Glutamatergic neuron (in vitro differentiated cells): ENCODE measurements at regions not wholly inside any gene's neighbourhood (a gene's known extent, or its start where the extent isn't known, plus 50 kb on each side); places are given as distances from the start of the nearest gene placed in this dataset.

Experiments
- DNase-seq: peaks from one replicate; pipeline ENCODE4 v3.0.0; 2022
- H3K27ac Mint-ChIP-seq: one replicate; pipeline ENCODE4 v1.8.0; 2020; ENCODE audit warnings: mild to moderate bottlenecking, mixed read lengths, inconsistent platforms; ENCODE audit not compliant: unreplicated experiment
- H3K27me3 Mint-ChIP-seq: one replicate; pipeline ENCODE4 v1.8.0; 2020; ENCODE audit warnings: mild to moderate bottlenecking, moderate library complexity, mixed read lengths, inconsistent platforms; ENCODE audit not compliant: unreplicated experiment
- H3K36me3 Mint-ChIP-seq: one replicate; pipeline ENCODE4 v1.8.0; 2020; ENCODE audit warnings: mild to moderate bottlenecking, mixed read lengths, inconsistent platforms; ENCODE audit not compliant: unreplicated experiment
- H3K4me1 Mint-ChIP-seq: one replicate; pipeline ENCODE4 v1.8.0; 2020; ENCODE audit warnings: mild to moderate bottlenecking, low read depth, mixed read lengths, inconsistent platforms; ENCODE audit not compliant: unreplicated experiment
- H3K4me3 Mint-ChIP-seq: one replicate; pipeline ENCODE4 v1.8.0; 2020; ENCODE audit warnings: mild to moderate bottlenecking, mixed read lengths, inconsistent platforms; ENCODE audit not compliant: unreplicated experiment
- H3K9me3 Mint-ChIP-seq: one replicate; pipeline ENCODE4 v1.8.0; 2020; ENCODE audit warnings: mild to moderate bottlenecking, moderate library complexity, mixed read lengths, inconsistent platforms; ENCODE audit not compliant: unreplicated experiment
- CTCF ChIP-seq: fragments of 200-600 bp; sonication (generic); IDR thresholded peaks from one replicate; pipeline ENCODE4 v1.5.0; 2021; ENCODE audit not compliant: partially characterized antibody, unreplicated experiment

GRCh38 chr2:60023256-60023985 lies 530.0 kb downstream of the BCL11A start:
- Mint-ChIP-seq H3K4me3 (no peak overlapping the region), H3K4me1 (no peaks in the 10 kb centered on the region), H3K27ac (no peak overlapping the region), H3K9me3 (no peaks in the 10 kb centered on the region), H3K27me3 (peaks cover 3% of the 10 kb centered on the region), H3K36me3 (no peaks in the 10 kb centered on the region)
- no peak for TF ChIP-seq CTCF
- DNase-seq = no peak

- DNase-seq = no peak
- H3K27ac Mint-ChIP-seq = no peak overlapping the region
These were observed 545.8 kb downstream of the BCL11A start for GRCh38 chr2:60007671-60008070.

GRCh38 chr2:60003076-60003475 lies 550.4 kb downstream of the BCL11A start:
- no peaks in the 10 kb centered on the region for H3K9me3 Mint-ChIP-seq
- no peak overlapping the region for H3K4me3 Mint-ChIP-seq
- no peaks in the 10 kb centered on the region for H3K36me3 Mint-ChIP-seq
- no peak for DNase-seq
- TF ChIP-seq CTCF = no peak
- no peaks in the 10 kb centered on the region for H3K4me1 Mint-ChIP-seq
- H3K27me3 Mint-ChIP-seq = no peaks in the 10 kb centered on the region
- H3K27ac Mint-ChIP-seq = no peak overlapping the region

More at GRCh38 chr2:60007671-60008070, 545.8 kb downstream of the BCL11A start:
- no peaks in the 10 kb centered on the region for H3K9me3 Mint-ChIP-seq
- no peaks in the 10 kb centered on the region for H3K36me3 Mint-ChIP-seq
- H3K27me3 Mint-ChIP-seq = no peaks in the 10 kb centered on the region
- no peak overlapping the region for H3K4me3 Mint-ChIP-seq
- H3K4me1 Mint-ChIP-seq = no peaks in the 10 kb centered on the region
- TF ChIP-seq CTCF = no peak

- Mint-ChIP-seq H3K9me3 (no peaks in the 10 kb centered on the region), H3K27ac (no peak overlapping the region), H3K4me3 (no peak overlapping the region), H3K27me3 (no peaks in the 10 kb centered on the region), H3K36me3 (no peaks in the 10 kb centered on the region), H3K4me1 (no peaks in the 10 kb centered on the region)
- no peak for TF ChIP-seq CTCF
- no peak for DNase-seq
These were observed 551.1 kb downstream of the BCL11A start for GRCh38 chr2:60002183-60002867.

GRCh38 chr2:60000686-60001085 lies 552.8 kb downstream of the BCL11A start:
- TF ChIP-seq CTCF = no peak
- no peaks in the 10 kb centered on the region for H3K4me1 Mint-ChIP-seq
- no peak for DNase-seq
- H3K36me3 Mint-ChIP-seq = no peaks in the 10 kb centered on the region
- no peaks in the 10 kb centered on the region for H3K27me3 Mint-ChIP-seq
- H3K9me3 Mint-ChIP-seq = no peaks in the 10 kb centered on the region
- no peak overlapping the region for H3K27ac Mint-ChIP-seq
- no peak overlapping the region for H3K4me3 Mint-ChIP-seq
